ENCODE measurements at regions not wholly inside any gene's neighbourhood (a gene's known extent, or its start where the extent isn't known, plus 50 kb on each side); places are given as distances from the start of the nearest gene placed in this dataset.

DNA sequence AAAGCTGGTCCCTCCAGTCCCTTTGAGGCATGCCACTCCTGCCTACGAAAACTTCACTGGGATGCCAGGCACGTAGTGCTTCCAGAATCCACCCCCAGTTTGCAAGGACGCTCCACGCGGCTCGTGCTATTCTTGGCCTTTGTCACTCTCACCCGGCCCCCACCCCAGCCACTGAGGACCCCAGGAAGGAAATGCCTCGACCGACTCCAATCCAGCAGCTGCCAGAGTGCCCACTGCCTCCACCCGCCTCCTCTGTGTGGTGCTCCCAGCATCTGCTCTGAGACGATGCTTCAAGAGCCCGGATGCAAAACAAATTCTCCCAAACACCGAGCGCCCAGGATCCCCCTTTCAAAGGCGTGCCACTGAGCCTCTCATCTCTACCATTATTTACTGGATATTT, 123.9 kb downstream of the RFLNA start:
- no peaks in the 10 kb centered on the region for H3K27me3 Mint-ChIP-seq
- H3K36me3 Mint-ChIP-seq: peaks cover 20% of the 10 kb centered on the region
- H3K27ac Mint-ChIP-seq: no peak overlapping the region

GRCh38 chr12:124418156-124418555, 123.3 kb downstream of the RFLNA start:
- Mint-ChIP-seq H3K9me3 (no peaks in the 10 kb centered on the region), H3K27ac (no peak overlapping the region), H3K36me3 (peaks cover 20% of the 10 kb centered on the region), H3K27me3 (no peaks in the 10 kb centered on the region), H3K4me1 (no peaks in the 10 kb centered on the region), H3K4me3 (no peak overlapping the region)

More for the DNA sequence above, 123.9 kb downstream of the RFLNA start:
- Mint-ChIP-seq H3K4me1 (no peaks in the 10 kb centered on the region), H3K9me3 (no peaks in the 10 kb centered on the region), H3K4me3 (no peak overlapping the region)

DNA sequence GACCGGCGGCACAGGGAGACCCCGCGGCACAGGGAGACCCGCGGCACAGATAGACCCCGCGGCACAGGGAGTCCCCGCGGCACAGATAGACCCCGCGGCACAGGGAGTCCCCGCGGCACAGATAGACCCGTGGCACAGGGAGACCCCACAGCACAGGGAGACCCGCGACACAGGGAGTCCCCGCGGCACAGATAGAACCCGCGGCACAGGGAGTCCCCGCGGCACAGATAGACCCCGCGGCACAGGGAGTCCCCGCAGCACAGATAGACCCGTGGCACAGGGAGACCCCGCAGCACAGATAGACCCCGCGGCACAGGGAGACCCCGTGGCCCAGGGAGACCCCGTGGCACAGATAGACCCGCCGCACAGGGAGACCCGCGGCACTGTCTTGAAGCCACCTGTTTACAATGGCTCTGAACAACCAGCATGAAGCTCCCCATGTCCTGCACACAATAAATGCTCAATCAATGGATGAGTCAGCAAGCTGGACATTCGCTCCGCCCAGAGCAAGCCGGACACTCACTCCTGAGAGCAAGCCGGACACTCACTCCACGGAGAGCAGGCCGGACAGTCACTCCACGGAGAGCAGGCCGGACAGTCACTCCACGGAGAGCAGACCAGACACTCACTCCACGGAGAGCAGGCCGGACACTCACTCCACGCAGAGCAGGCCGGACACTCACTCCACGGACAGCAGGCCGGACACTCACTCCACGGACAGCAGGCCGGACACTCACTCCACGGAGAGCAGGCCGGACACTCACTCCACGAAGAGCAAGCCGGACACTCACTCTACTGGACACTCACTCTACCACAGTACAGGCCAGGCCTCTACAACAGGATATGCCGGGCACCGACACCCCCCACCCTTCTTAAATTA, 121.9 kb downstream of the RFLNA start:
- Mint-ChIP-seq H3K4me1 (no peaks in the 10 kb centered on the region), H3K36me3 (peaks cover 20% of the 10 kb centered on the region), H3K27ac (no peak overlapping the region), H3K4me3 (no peak overlapping the region), H3K27me3 (no peaks in the 10 kb centered on the region), H3K9me3 (no peaks in the 10 kb centered on the region)

GRCh38 chr12:124415064-124415463, 120.2 kb downstream of the RFLNA start:
- Mint-ChIP-seq H3K27ac (no peak overlapping the region), H3K36me3 (peaks cover 15% of the 10 kb centered on the region), H3K27me3 (no peaks in the 10 kb centered on the region), H3K4me1 (no peaks in the 10 kb centered on the region), H3K4me3 (no peak overlapping the region), H3K9me3 (no peaks in the 10 kb centered on the region)

DNA sequence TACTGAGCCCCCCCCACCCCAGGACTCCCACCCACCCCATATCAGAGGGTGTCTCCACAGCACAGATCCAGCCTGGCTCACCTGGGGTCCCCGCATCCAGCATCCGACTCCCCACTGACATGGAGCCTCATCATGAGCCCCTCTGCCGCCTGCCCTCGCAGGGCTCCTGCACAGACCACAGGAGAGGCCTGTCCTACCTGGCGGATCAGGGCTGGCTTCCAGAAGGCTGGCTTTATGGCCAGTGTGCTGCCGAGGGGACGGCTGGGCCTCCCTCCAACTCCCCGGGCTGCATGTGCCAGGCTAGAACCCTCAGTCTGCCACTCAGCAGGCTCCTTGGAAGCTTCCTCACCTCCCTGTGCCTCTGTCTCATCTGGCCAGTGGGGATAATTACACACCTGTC, 119.0 kb downstream of the RFLNA start:
- no peaks in the 10 kb centered on the region for H3K4me1 Mint-ChIP-seq
- H3K27ac Mint-ChIP-seq: no peak overlapping the region
- no peaks in the 10 kb centered on the region for H3K9me3 Mint-ChIP-seq
- H3K4me3 Mint-ChIP-seq: no peak overlapping the region
- no peaks in the 10 kb centered on the region for H3K27me3 Mint-ChIP-seq
- peaks cover 8% of the 10 kb centered on the region for H3K36me3 Mint-ChIP-seq

DNA sequence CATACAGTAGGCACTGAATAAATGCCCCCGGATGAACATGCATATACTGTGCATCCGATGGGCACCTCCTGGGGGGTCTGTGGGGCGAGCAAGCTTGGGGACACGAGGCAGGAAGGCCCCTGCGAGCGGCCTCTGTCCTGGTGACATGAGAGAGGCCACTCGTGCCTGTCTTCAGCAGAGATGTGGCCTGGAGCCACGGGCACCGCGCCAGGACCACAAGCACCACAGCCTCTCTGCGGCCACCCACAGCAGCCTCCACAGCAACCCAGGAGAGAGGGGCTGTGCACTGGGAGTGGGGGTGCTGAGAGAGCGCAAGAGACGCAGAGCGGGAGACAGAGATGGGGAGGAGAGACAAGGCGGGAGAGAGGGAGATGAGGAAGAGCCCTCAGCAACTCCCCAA, 118.5 kb downstream of the RFLNA start:
- peak overlapping the region; percentile 41 for H3K27ac Mint-ChIP-seq
- H3K9me3 Mint-ChIP-seq: no peaks in the 10 kb centered on the region
- peaks cover 7% of the 10 kb centered on the region for H3K36me3 Mint-ChIP-seq
- H3K27me3 Mint-ChIP-seq: no peaks in the 10 kb centered on the region
- no peaks in the 10 kb centered on the region for H3K4me1 Mint-ChIP-seq
- no peak overlapping the region for H3K4me3 Mint-ChIP-seq

GRCh38 chr12:124412646-124413015, 117.7 kb downstream of the RFLNA start:
- Mint-ChIP-seq H3K27ac (no peak overlapping the region), H3K27me3 (no peaks in the 10 kb centered on the region), H3K4me1 (no peaks in the 10 kb centered on the region), H3K9me3 (no peaks in the 10 kb centered on the region), H3K4me3 (no peak overlapping the region), H3K36me3 (peaks cover 7% of the 10 kb centered on the region)

- H3K36me3 Mint-ChIP-seq: peaks cover 6% of the 10 kb centered on the region
- H3K4me1 Mint-ChIP-seq: no peaks in the 10 kb centered on the region
- H3K27ac Mint-ChIP-seq: no peak overlapping the region
- H3K4me3 Mint-ChIP-seq: no peak overlapping the region
- H3K9me3 Mint-ChIP-seq: no peaks in the 10 kb centered on the region
- H3K27me3 Mint-ChIP-seq: no peaks in the 10 kb centered on the region
Measured at GRCh38 chr12:124411953-124412645, 117.2 kb downstream of the RFLNA start.

- Mint-ChIP-seq H3K4me1 (no peaks in the 10 kb centered on the region), H3K27me3 (no peaks in the 10 kb centered on the region), H3K9me3 (no peaks in the 10 kb centered on the region), H3K4me3 (no peak overlapping the region), H3K27ac (no peak overlapping the region), H3K36me3 (peaks cover 6% of the 10 kb centered on the region)
Measured at GRCh38 chr12:124411281-124411878, 116.5 kb downstream of the RFLNA start.

GRCh38 chr12:124410354-124411175, 115.7 kb downstream of the RFLNA start:
- no peaks in the 10 kb centered on the region for H3K9me3 Mint-ChIP-seq
- H3K27me3 Mint-ChIP-seq: no peaks in the 10 kb centered on the region
- no peaks in the 10 kb centered on the region for H3K4me1 Mint-ChIP-seq
- H3K36me3 Mint-ChIP-seq: peaks cover 6% of the 10 kb centered on the region
- peak overlapping the region; percentile 42 for H3K27ac Mint-ChIP-seq
- H3K4me3 Mint-ChIP-seq: no peak overlapping the region

DNA sequence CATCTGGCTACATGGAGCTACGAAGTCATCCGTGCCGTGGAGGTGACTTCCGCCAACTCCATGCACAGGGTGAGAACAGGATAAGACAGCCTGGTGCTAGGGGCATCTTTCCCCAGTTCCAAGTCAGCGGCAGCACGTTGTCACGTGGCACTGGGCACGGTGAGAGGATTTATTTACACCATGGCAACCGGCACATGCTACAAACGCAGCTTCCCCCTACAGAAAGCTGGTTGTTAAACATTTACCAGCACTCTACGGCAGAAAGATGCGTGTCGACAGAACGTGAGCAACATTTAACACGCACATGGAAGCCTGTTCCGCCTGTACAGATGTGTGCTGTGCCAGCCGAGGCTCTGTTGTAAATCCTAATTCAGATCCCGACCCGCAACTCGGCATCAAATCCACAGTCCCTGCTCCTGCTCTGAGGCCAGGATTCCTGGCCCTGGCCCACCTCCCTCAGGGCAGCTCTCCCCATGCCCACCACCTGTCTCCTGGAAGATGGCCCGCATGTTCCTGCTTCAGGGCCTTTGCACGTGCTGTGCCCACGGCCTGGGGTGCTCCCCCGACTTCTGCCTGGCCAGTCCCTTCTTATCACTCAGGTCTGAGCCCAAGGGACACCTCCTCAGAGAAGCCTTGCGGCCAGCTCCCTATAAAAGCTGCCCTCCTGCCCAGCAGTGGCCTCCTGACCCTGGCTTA, 114.1 kb downstream of the RFLNA start:
- no peaks in the 10 kb centered on the region for H3K4me1 Mint-ChIP-seq
- no peak overlapping the region for H3K27ac Mint-ChIP-seq
- peaks cover 6% of the 10 kb centered on the region for H3K36me3 Mint-ChIP-seq
- H3K27me3 Mint-ChIP-seq: no peaks in the 10 kb centered on the region
- no peak overlapping the region for H3K4me3 Mint-ChIP-seq
- H3K9me3 Mint-ChIP-seq: no peaks in the 10 kb centered on the region

GRCh38 chr12:124407074-124407473, 112.2 kb downstream of the RFLNA start:
- Mint-ChIP-seq H3K4me3 (no peak overlapping the region), H3K27me3 (no peaks in the 10 kb centered on the region), H3K9me3 (no peaks in the 10 kb centered on the region), H3K4me1 (no peaks in the 10 kb centered on the region), H3K36me3 (peaks cover 8% of the 10 kb centered on the region), H3K27ac (no peak overlapping the region)

DNA sequence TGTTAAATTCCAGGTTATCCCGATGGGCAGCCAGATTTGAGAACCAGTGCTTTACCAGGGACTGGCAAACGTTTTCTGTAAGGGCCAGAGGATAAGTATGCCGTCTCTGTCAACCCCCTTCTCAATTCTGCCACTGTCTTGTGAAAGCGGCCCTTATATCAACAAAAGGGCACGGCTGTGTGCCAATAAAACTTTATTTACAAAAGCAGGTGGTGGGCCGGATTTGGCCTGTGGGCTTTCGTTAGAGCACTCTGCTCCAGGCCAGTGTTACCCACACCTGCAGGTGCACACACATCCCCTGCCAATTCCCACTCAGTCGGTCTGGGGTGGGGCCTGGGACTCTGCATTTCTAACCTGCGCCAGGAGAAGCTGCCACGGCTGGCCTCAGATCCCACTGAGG, 111.2 kb downstream of the RFLNA start:
- H3K36me3 Mint-ChIP-seq: peaks cover 9% of the 10 kb centered on the region
- no peaks in the 10 kb centered on the region for H3K4me1 Mint-ChIP-seq
- H3K9me3 Mint-ChIP-seq: no peaks in the 10 kb centered on the region
- H3K27me3 Mint-ChIP-seq: no peaks in the 10 kb centered on the region
- no peak overlapping the region for H3K4me3 Mint-ChIP-seq
- H3K27ac Mint-ChIP-seq: no peak overlapping the region

- Mint-ChIP-seq H3K36me3 (peaks cover 8% of the 10 kb centered on the region), H3K9me3 (no peaks in the 10 kb centered on the region), H3K4me3 (no peak overlapping the region), H3K27me3 (no peaks in the 10 kb centered on the region), H3K4me1 (no peaks in the 10 kb centered on the region), H3K27ac (no peak overlapping the region)
Measured at GRCh38 chr12:124405592-124405991, 110.7 kb downstream of the RFLNA start.

- Mint-ChIP-seq H3K4me1 (no peaks in the 10 kb centered on the region), H3K9me3 (no peaks in the 10 kb centered on the region), H3K4me3 (no peak overlapping the region), H3K27ac (no peak overlapping the region), H3K36me3 (peaks cover 8% of the 10 kb centered on the region), H3K27me3 (no peaks in the 10 kb centered on the region)
Measured at GRCh38 chr12:124405151-124405550, 110.3 kb downstream of the RFLNA start.
